ENCODE measurements at regions not wholly inside any gene's neighbourhood (a gene's known extent, or its start where the extent isn't known, plus 50 kb on each side); places are given as distances from the start of the nearest gene placed in this dataset.

GRCh38 chr5:133715616-133716015 lies 103.3 kb upstream of the FSTL4 start:
- TF ChIP-seq, protein P1, sequence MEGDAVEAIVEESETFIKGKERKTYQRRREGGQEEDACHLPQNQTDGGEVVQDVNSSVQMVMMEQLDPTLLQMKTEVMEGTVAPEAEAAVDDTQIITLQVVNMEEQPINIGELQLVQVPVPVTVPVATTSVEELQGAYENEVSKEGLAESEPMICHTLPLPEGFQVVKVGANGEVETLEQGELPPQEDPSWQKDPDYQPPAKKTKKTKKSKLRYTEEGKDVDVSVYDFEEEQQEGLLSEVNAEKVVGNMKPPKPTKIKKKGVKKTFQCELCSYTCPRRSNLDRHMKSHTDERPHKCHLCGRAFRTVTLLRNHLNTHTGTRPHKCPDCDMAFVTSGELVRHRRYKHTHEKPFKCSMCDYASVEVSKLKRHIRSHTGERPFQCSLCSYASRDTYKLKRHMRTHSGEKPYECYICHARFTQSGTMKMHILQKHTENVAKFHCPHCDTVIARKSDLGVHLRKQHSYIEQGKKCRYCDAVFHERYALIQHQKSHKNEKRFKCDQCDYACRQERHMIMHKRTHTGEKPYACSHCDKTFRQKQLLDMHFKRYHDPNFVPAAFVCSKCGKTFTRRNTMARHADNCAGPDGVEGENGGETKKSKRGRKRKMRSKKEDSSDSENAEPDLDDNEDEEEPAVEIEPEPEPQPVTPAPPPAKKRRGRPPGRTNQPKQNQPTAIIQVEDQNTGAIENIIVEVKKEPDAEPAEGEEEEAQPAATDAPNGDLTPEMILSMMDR (IDR thresholded peaks at IDR 0.05): no peak
- no peak for TF ChIP-seq POLR2A (IDR thresholded peaks at IDR 0.05)
- H3K4me1 ChIP-seq: no peaks in the 10 kb centered on the region
- H3K4me3 ChIP-seq: no peak overlapping the region
- DNase-seq: no peak
- no peak overlapping the region for H3K27ac ChIP-seq
- H3K9me3 ChIP-seq: no peaks in the 10 kb centered on the region
- no peaks in the 10 kb centered on the region for H3K36me3 ChIP-seq
- no peaks in the 10 kb centered on the region for H3K27me3 ChIP-seq
- intact Hi-C loops (cut with DNase I; ENCODE audit: low total_unique reads): no loop called here

DNA sequence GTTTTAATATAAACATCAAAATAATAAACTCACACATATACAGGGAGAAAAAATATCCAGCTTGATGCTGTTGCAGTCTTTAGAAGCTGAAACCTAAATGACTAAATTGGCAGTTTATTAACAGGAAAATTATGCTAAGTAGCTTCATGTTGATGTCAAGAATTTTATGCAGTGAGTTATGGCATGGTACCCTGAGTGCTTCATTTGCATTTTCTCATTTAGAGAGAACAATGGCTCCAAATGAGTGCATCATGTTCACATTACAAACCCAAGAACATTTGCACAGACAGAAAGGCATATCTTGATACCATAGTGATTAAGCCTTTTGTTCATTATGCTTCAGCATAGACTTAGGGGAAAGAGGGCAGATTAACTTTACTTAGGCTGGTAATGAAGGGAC lies 102.9 kb upstream of the FSTL4 start:
- Histone ChIP-seq H3K9me3 (no peaks in the 10 kb centered on the region), H3K36me3 (no peaks in the 10 kb centered on the region), H3K4me1 (no peaks in the 10 kb centered on the region), H3K4me3 (no peak overlapping the region), H3K27ac (no peak overlapping the region), H3K27me3 (no peaks in the 10 kb centered on the region)
- intact Hi-C loops (cut with DNase I; ENCODE audit: low total_unique reads): no loop called here
- TF ChIP-seq, protein P1 (IDR thresholded peaks at IDR 0.05): no peak
- no peak for TF ChIP-seq POLR2A (IDR thresholded peaks at IDR 0.05)
- DNase-seq: no peak

GRCh38 chr5:133714161-133714915 lies 102.0 kb upstream of the FSTL4 start:
- DNase-seq: no peak
- no peaks in the 10 kb centered on the region for H3K36me3 ChIP-seq
- no peaks in the 10 kb centered on the region for H3K9me3 ChIP-seq
- H3K4me1 ChIP-seq: no peaks in the 10 kb centered on the region
- TF ChIP-seq, protein P1 (IDR thresholded peaks at IDR 0.05): no peak
- TF ChIP-seq POLR2A (IDR thresholded peaks at IDR 0.05): no peak
- no peak overlapping the region for H3K4me3 ChIP-seq
- intact Hi-C loops (cut with DNase I; ENCODE audit: low total_unique reads): no loop called here
- H3K27ac ChIP-seq: no peak overlapping the region
- H3K27me3 ChIP-seq: no peaks in the 10 kb centered on the region

GRCh38 chr5:133713751-133714150 lies 101.4 kb upstream of the FSTL4 start:
- no peaks in the 10 kb centered on the region for H3K27me3 ChIP-seq
- H3K4me3 ChIP-seq: no peak overlapping the region
- TF ChIP-seq, protein P1 (IDR thresholded peaks at IDR 0.05): no peak
- no peak for TF ChIP-seq POLR2A (IDR thresholded peaks at IDR 0.05)
- DNase-seq: no peak
- no peak overlapping the region for H3K27ac ChIP-seq
- no peaks in the 10 kb centered on the region for H3K4me1 ChIP-seq
- H3K9me3 ChIP-seq: no peaks in the 10 kb centered on the region
- H3K36me3 ChIP-seq: no peaks in the 10 kb centered on the region
- intact Hi-C loops (cut with DNase I; ENCODE audit: low total_unique reads): no loop called here

DNA sequence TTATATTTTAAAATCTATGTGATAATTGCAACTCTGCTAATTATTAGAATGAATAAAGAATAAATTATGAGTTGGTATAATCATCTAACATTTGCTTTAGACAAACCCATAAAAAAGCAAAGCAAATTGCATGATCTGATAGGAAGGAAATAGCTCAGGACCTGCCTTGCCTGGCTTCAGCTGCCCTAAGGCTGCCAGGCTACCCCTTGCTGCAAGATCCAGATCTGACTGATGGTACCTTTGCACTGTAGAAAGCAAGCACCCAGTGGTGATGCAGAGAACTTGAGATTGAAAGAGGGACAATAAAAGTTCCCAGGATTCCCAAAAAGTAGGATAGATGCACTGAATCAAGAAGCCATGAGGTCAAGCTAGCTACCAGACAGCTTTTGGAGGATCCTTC lies 100.9 kb upstream of the FSTL4 start:
- DNase-seq: no peak
- TF ChIP-seq, protein P1 (IDR thresholded peaks at IDR 0.05): no peak
- TF ChIP-seq POLR2A (IDR thresholded peaks at IDR 0.05): no peak
- no peaks in the 10 kb centered on the region for H3K9me3 ChIP-seq

More for the DNA sequence above, 100.9 kb upstream of the FSTL4 start:
- no peak overlapping the region for H3K27ac ChIP-seq
- no peaks in the 10 kb centered on the region for H3K27me3 ChIP-seq
- no peak overlapping the region for H3K4me3 ChIP-seq
- intact Hi-C loops (cut with DNase I; ENCODE audit: low total_unique reads): no loop called here
- H3K4me1 ChIP-seq: no peaks in the 10 kb centered on the region
- no peaks in the 10 kb centered on the region for H3K36me3 ChIP-seq

Data from uterus (tissue), 3 donors.